ENCODE measurements at regions not wholly inside any gene's neighbourhood (a gene's known extent, or its start where the extent isn't known, plus 50 kb on each side); places are given as distances from the start of the nearest gene placed in this dataset.

- no peak overlapping the region for H3K4me3 ChIP-seq (replicated peaks; ENCODE audit: low read depth, low read length)
- no peaks in the 10 kb centered on the region for H3K36me3 ChIP-seq (ENCODE audit: control insufficient read depth, insufficient read depth, low read length)
- DNase-seq (ENCODE audit: extremely low read depth, insufficient read length) = no peak
- TF ChIP-seq CTCF (IDR thresholded peaks at IDR 0.05; ENCODE audit: insufficient read depth, low read length, poor library complexity, severe bottlenecking) = no peak
- no peaks in the 10 kb centered on the region for H3K27me3 ChIP-seq (replicated peaks; ENCODE audit: control insufficient read depth, insufficient read depth, low read length)
Observed at GRCh38 chr10:128542659-128543058, 416.4 kb upstream of the MKI67 start.

- H3K36me3 ChIP-seq (ENCODE audit: control insufficient read depth, insufficient read depth, low read length) = no peaks in the 10 kb centered on the region
- DNase-seq (ENCODE audit: extremely low read depth, insufficient read length) = no peak
- H3K4me3 ChIP-seq (replicated peaks; ENCODE audit: low read depth, low read length) = no peak overlapping the region
- H3K27me3 ChIP-seq (replicated peaks; ENCODE audit: control insufficient read depth, insufficient read depth, low read length) = no peaks in the 10 kb centered on the region
- TF ChIP-seq CTCF (IDR thresholded peaks at IDR 0.05; ENCODE audit: insufficient read depth, low read length, poor library complexity, severe bottlenecking) = no peak
Observed at GRCh38 chr10:128543151-128543550, 416.9 kb upstream of the MKI67 start.

GRCh38 chr10:128545216-128545615 lies 419.0 kb upstream of the MKI67 start:
- no peaks in the 10 kb centered on the region for H3K27me3 ChIP-seq (replicated peaks; ENCODE audit: control insufficient read depth, insufficient read depth, low read length)

GRCh38 chr10:128546651-128547165 lies 420.5 kb upstream of the MKI67 start:
- H3K4me3 ChIP-seq (replicated peaks; ENCODE audit: low read depth, low read length) = no peak overlapping the region
- H3K36me3 ChIP-seq (ENCODE audit: control insufficient read depth, insufficient read depth, low read length) = no peaks in the 10 kb centered on the region
- no peak for TF ChIP-seq CTCF (IDR thresholded peaks at IDR 0.05; ENCODE audit: insufficient read depth, low read length, poor library complexity, severe bottlenecking)
- no peak for DNase-seq (ENCODE audit: extremely low read depth, insufficient read length)
- H3K27me3 ChIP-seq (replicated peaks; ENCODE audit: control insufficient read depth, insufficient read depth, low read length) = no peaks in the 10 kb centered on the region

More at GRCh38 chr10:128545216-128545615, 419.0 kb upstream of the MKI67 start:
- no peak for TF ChIP-seq CTCF (IDR thresholded peaks at IDR 0.05; ENCODE audit: insufficient read depth, low read length, poor library complexity, severe bottlenecking)
- H3K36me3 ChIP-seq (ENCODE audit: control insufficient read depth, insufficient read depth, low read length) = no peaks in the 10 kb centered on the region
- no peak overlapping the region for H3K4me3 ChIP-seq (replicated peaks; ENCODE audit: low read depth, low read length)
- DNase-seq (ENCODE audit: extremely low read depth, insufficient read length) = no peak

GRCh38 chr10:128549101-128549608 lies 422.9 kb upstream of the MKI67 start:
- H3K27me3 ChIP-seq (replicated peaks; ENCODE audit: control insufficient read depth, insufficient read depth, low read length) = no peaks in the 10 kb centered on the region
- H3K36me3 ChIP-seq (ENCODE audit: control insufficient read depth, insufficient read depth, low read length) = no peaks in the 10 kb centered on the region
- no peak for TF ChIP-seq CTCF (IDR thresholded peaks at IDR 0.05; ENCODE audit: insufficient read depth, low read length, poor library complexity, severe bottlenecking)
- H3K4me3 ChIP-seq (replicated peaks; ENCODE audit: low read depth, low read length) = no peak overlapping the region
- no peak for DNase-seq (ENCODE audit: extremely low read depth, insufficient read length)

GRCh38 chr10:128550045-128550444 lies 423.8 kb upstream of the MKI67 start:
- Histone ChIP-seq H3K27me3 (replicated peaks; ENCODE audit: control insufficient read depth, insufficient read depth, low read length) (no peaks in the 10 kb centered on the region), H3K4me3 (replicated peaks; ENCODE audit: low read depth, low read length) (no peak overlapping the region), H3K36me3 (ENCODE audit: control insufficient read depth, insufficient read depth, low read length) (no peaks in the 10 kb centered on the region)
- TF ChIP-seq CTCF (IDR thresholded peaks at IDR 0.05; ENCODE audit: insufficient read depth, low read length, poor library complexity, severe bottlenecking) = no peak
- no peak for DNase-seq (ENCODE audit: extremely low read depth, insufficient read length)

All from GM06990 (cell line).